ENCODE measurements at regions not wholly inside any gene's neighbourhood (a gene's known extent, or its start where the extent isn't known, plus 50 kb on each side); places are given as distances from the start of the nearest gene placed in this dataset.
"Not testable (repeated sequence)": the region's sequence is repeated elsewhere in the genome, so short reads cannot be mapped to it uniquely, and the experiment has no call there.

- Histone ChIP-seq H3K36me3 (no peaks in the 10 kb centered on the region), H3K4me1 (peaks cover 19% of the 10 kb centered on the region), H3K27ac (no peak overlapping the region), H3K9me3 (peaks cover 6% of the 10 kb centered on the region), H3K4me3 (no peak overlapping the region), H3K27me3 (no peaks in the 10 kb centered on the region)
- intact Hi-C loops (cut with DNase I), result no loop called here
- TF ChIP-seq POLR2A (IDR thresholded peaks at IDR 0.05), result no peak
- TF ChIP-seq POLR2AphosphoS5 (IDR thresholded peaks at IDR 0.05; ENCODE audit: insufficient read depth in 1 of 2, low read depth in 1 of 2), result peak in 1 of 2 donors; percentile 11
- TF ChIP-seq, protein P1, sequence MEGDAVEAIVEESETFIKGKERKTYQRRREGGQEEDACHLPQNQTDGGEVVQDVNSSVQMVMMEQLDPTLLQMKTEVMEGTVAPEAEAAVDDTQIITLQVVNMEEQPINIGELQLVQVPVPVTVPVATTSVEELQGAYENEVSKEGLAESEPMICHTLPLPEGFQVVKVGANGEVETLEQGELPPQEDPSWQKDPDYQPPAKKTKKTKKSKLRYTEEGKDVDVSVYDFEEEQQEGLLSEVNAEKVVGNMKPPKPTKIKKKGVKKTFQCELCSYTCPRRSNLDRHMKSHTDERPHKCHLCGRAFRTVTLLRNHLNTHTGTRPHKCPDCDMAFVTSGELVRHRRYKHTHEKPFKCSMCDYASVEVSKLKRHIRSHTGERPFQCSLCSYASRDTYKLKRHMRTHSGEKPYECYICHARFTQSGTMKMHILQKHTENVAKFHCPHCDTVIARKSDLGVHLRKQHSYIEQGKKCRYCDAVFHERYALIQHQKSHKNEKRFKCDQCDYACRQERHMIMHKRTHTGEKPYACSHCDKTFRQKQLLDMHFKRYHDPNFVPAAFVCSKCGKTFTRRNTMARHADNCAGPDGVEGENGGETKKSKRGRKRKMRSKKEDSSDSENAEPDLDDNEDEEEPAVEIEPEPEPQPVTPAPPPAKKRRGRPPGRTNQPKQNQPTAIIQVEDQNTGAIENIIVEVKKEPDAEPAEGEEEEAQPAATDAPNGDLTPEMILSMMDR (IDR thresholded peaks at IDR 0.05), result no peak
- no peak for DNase-seq (ENCODE audit: extremely low spot score in 2 of 2)
These were observed 251.0 kb downstream of the RPLP1 start for GRCh38 chr15:69703532-69704187.

- Histone ChIP-seq H3K27ac (no peak overlapping the region), H3K4me1 (peaks cover 19% of the 10 kb centered on the region), H3K9me3 (peaks cover 7% of the 10 kb centered on the region), H3K27me3 (no peaks in the 10 kb centered on the region), H3K36me3 (no peaks in the 10 kb centered on the region), H3K4me3 (no peak overlapping the region)
- TF ChIP-seq POLR2A (IDR thresholded peaks at IDR 0.05), result no peak
- TF ChIP-seq, protein P1 (IDR thresholded peaks at IDR 0.05), result no peak
- no peak for TF ChIP-seq POLR2AphosphoS5 (IDR thresholded peaks at IDR 0.05; ENCODE audit: insufficient read depth in 1 of 2, low read depth in 1 of 2)
- intact Hi-C loops (cut with DNase I), result no loop called here
- DNase-seq (ENCODE audit: extremely low spot score in 2 of 2), result no peak
These were observed 251.6 kb downstream of the RPLP1 start for GRCh38 chr15:69704229-69704628.

DNA sequence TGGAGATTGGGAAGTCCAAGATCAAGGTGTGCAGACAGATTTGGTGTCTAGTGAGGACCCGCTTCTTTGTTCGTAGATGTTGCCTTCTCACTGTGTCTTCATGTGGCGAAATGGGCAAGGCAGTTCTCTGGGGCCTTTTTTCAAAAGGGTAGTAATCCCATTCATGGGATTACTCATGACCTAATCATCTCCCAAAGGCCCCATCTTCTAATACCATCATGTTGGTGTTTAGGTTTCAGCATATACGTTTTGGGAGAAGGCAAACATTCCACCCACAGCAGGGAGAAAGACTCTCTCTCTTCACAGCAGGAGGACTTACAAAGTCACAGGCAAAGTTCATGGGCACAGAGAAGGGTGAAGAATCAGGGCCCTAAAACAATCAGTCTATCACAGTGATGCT is 252.1 kb downstream of the RPLP1 start:
- intact Hi-C loops (cut with DNase I), result no loop called here
- TF ChIP-seq POLR2A (IDR thresholded peaks at IDR 0.05) (no peak), POLR2AphosphoS5 (IDR thresholded peaks at IDR 0.05; ENCODE audit: insufficient read depth in 1 of 2, low read depth in 1 of 2) (no peak)
- TF ChIP-seq, protein P1 (IDR thresholded peaks at IDR 0.05), result no peak
- Histone ChIP-seq H3K4me1 (peaks cover 19% of the 10 kb centered on the region), H3K27me3 (no peaks in the 10 kb centered on the region), H3K9me3 (peaks cover 7% of the 10 kb centered on the region), H3K4me3 (no peak overlapping the region), H3K36me3 (no peaks in the 10 kb centered on the region), H3K27ac (no peak overlapping the region)
- DNase-seq (ENCODE audit: extremely low spot score in 2 of 2), result no peak

DNA sequence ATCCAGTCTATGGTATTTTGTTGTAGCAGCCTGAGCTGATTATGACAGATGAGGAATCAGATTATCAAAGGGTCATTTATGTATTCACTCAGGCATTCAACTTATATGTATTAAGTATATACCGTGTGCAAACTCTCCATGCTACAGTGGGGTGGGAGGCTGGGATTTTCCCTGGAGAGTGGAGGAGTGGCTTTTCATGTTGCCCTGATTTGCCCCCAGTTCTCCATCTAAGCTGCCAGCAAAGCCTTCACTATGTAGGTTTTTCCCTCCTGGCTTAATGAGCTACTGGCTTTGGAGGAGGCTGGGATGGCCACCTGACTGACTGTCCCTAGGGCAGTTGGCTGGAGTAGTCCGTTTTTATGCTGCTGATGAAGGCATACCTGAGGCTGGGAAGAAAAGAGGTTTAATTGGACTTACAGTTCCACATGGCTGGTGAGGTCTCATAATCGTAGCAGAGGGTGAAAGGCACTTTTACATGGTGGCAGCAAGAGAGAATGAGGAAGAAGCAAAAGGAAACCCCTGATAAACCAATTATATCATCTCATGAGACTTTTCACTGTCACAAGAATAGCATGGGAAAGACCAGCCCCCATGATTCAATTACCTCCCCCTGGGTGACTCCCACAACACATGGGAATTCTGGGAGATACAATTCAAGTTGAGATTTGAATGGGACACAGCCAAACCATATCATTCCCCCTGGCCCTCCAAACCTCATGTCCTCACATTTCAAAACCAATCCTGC is 253.9 kb downstream of the RPLP1 start:
- no peak overlapping the region for H3K4me3 ChIP-seq
- no peak overlapping the region for H3K27ac ChIP-seq
- H3K27me3 ChIP-seq, result no peaks in the 10 kb centered on the region
- H3K9me3 ChIP-seq, result peaks cover 7% of the 10 kb centered on the region
- intact Hi-C loops (cut with DNase I), result no loop called here
- H3K4me1 ChIP-seq, result peaks cover 19% of the 10 kb centered on the region
- no peaks in the 10 kb centered on the region for H3K36me3 ChIP-seq
- TF ChIP-seq POLR2AphosphoS5 (IDR thresholded peaks at IDR 0.05; ENCODE audit: insufficient read depth in 1 of 2, low read depth in 1 of 2) (no peak), POLR2A (IDR thresholded peaks at IDR 0.05) (no peak)
- TF ChIP-seq, protein P1 (IDR thresholded peaks at IDR 0.05), result no peak
- DNase-seq (ENCODE audit: extremely low spot score in 2 of 2), result no peak

- H3K27me3 ChIP-seq; H3K4me3 ChIP-seq; DNase-seq (ENCODE audit: extremely low spot score in 2 of 2); H3K36me3 ChIP-seq; H3K27ac ChIP-seq; H3K9me3 ChIP-seq; intact Hi-C loops (cut with DNase I): not testable (repeated sequence)
- H3K4me1 ChIP-seq, result peaks cover 19% of the 10 kb centered on the region
These were observed 254.6 kb downstream of the RPLP1 start for GRCh38 chr15:69707241-69707640.

DNA sequence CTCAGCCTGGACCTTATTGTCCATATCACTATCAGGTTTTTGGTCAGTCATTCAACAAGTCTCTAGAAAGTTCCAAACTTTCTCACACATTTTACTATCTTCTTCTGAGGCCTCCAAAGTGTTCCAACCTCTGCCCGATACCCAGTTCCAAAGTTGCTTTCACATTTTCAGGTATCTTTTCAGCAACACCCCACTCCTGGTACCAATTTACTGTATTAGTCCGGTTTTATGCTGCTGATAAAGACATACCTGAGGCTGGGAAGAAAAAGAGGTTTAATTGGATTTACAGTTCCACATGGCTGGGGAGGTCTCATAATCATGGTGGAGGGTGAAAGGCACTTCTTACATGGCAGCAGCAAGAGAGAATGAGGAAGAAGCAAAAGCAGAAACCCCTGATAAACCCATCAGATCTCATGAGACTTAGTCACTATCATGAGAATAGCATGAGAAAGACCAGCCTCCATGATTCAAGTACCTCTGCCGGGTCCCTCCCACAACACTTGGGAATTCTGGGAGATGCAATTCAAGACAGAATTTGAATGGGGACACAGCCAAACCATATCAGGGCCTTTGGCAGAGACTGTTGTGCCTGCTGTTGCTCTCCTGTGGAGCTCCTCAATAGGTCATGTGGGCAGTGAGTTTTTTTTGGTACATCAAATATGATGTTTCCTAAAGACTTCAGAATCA is 256.0 kb downstream of the RPLP1 start:
- DNase-seq (ENCODE audit: extremely low spot score in 2 of 2); intact Hi-C loops (cut with DNase I); H3K36me3 ChIP-seq; H3K27ac ChIP-seq; H3K9me3 ChIP-seq; H3K27me3 ChIP-seq; H3K4me3 ChIP-seq: not testable (repeated sequence)
- peaks cover 13% of the 10 kb centered on the region for H3K4me1 ChIP-seq

All from vagina (tissue), 2 donors.